ENCODE measurements at regions not wholly inside any gene's neighbourhood (a gene's known extent, or its start where the extent isn't known, plus 50 kb on each side); places are given as distances from the start of the nearest gene placed in this dataset.

DNA sequence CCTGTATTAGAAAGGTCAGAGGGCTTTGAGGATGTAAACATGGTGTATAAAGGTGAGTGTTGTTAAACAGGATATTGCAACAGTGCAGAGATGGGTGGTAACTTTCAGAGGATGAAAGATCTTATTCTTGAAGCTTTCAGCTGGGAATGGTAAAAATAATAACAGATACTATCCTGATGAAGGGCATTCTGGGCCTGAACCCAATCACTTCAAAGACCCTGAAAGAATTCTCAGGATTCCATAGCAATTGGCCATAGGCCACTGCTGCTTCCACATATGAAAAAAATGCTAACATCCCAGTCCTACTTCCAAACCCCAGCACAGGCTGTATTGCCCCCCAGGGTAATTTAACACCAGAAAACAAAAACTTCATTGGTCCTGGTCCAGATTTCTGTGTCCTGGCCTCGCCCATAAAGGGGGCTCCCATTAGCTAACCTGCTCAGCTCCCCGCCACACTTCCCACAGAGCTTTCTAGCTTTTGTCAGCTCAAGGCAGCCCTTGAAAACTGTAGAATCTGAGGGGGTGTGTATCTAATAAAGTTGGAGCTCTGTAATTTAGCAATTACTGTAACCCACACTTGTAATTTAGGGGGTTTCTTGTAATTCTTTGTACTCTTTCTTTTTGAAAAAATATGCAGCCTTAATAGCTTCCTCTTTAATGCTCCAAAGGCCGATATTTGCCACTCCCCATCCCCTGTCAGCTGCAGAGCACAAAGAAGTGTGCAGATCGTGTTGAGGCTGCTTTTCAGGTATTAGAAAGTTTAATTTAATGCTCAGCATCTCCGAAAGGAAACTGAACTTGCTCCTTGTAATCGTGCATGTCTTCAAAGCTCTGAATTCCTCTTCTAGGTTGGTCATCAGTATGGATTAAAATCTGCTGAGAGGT lies 371.5 kb downstream of the SEC14L1 start (continued):
- no peak for TF ChIP-seq NPAS2 (CRISPR knock-in tag; IDR thresholded peaks at IDR 0.05; ENCODE audit: borderline replicate concordance)
- peak; percentile 72; the same call in 1 of the 2 replicates for TF ChIP-seq JUND (CRISPR knock-in tag; IDR thresholded peaks at IDR 0.05)
- TF ChIP-seq ZNF572 (CRISPR knock-in tag; IDR thresholded peaks at IDR 0.05), result no peak
- no peak for TF ChIP-seq PHB2 (IDR thresholded peaks at IDR 0.05; ENCODE audit: partially characterized antibody)
- peak; percentile 58; the same call in 1 of the 2 replicates for TF ChIP-seq GZF1 (CRISPR knock-in tag; IDR thresholded peaks at IDR 0.05)
- no peak; the same call in 1 of the 2 replicates for TF ChIP-seq HOXD1 (CRISPR knock-in tag; IDR thresholded peaks at IDR 0.05)
- TF ChIP-seq ZZZ3 (CRISPR knock-in tag; IDR thresholded peaks at IDR 0.05; ENCODE audit: borderline replicate concordance), result no peak
- TF ChIP-seq, protein P1, sequence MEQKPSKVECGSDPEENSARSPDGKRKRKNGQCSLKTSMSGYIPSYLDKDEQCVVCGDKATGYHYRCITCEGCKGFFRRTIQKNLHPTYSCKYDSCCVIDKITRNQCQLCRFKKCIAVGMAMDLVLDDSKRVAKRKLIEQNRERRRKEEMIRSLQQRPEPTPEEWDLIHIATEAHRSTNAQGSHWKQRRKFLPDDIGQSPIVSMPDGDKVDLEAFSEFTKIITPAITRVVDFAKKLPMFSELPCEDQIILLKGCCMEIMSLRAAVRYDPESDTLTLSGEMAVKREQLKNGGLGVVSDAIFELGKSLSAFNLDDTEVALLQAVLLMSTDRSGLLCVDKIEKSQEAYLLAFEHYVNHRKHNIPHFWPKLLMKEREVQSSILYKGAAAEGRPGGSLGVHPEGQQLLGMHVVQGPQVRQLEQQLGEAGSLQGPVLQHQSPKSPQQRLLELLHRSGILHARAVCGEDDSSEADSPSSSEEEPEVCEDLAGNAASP (CRISPR knock-in tag; IDR thresholded peaks at IDR 0.05; ENCODE audit: borderline replicate concordance), result peak; percentile 93
- peak; percentile 87 for TF ChIP-seq GFI1 (CRISPR knock-in tag; IDR thresholded peaks at IDR 0.05; ENCODE audit: borderline replicate concordance)
- no peak for TF ChIP-seq MAZ (IDR thresholded peaks at IDR 0.05; ENCODE audit: borderline replicate concordance, low read depth, low read length)
- peak; percentile 75; the same call in 1 of the 2 replicates for TF ChIP-seq MAZ (CRISPR knock-in tag; IDR thresholded peaks at IDR 0.05; ENCODE audit: low read depth)
- TF ChIP-seq, protein P2, sequence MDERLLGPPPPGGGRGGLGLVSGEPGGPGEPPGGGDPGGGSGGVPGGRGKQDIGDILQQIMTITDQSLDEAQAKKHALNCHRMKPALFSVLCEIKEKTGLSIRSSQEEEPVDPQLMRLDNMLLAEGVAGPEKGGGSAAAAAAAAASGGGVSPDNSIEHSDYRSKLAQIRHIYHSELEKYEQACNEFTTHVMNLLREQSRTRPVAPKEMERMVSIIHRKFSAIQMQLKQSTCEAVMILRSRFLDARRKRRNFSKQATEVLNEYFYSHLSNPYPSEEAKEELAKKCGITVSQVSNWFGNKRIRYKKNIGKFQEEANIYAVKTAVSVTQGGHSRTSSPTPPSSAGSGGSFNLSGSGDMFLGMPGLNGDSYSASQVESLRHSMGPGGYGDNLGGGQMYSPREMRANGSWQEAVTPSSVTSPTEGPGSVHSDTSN (CRISPR knock-in tag; IDR thresholded peaks at IDR 0.05), result no peak
- TF ChIP-seq, protein P3, sequence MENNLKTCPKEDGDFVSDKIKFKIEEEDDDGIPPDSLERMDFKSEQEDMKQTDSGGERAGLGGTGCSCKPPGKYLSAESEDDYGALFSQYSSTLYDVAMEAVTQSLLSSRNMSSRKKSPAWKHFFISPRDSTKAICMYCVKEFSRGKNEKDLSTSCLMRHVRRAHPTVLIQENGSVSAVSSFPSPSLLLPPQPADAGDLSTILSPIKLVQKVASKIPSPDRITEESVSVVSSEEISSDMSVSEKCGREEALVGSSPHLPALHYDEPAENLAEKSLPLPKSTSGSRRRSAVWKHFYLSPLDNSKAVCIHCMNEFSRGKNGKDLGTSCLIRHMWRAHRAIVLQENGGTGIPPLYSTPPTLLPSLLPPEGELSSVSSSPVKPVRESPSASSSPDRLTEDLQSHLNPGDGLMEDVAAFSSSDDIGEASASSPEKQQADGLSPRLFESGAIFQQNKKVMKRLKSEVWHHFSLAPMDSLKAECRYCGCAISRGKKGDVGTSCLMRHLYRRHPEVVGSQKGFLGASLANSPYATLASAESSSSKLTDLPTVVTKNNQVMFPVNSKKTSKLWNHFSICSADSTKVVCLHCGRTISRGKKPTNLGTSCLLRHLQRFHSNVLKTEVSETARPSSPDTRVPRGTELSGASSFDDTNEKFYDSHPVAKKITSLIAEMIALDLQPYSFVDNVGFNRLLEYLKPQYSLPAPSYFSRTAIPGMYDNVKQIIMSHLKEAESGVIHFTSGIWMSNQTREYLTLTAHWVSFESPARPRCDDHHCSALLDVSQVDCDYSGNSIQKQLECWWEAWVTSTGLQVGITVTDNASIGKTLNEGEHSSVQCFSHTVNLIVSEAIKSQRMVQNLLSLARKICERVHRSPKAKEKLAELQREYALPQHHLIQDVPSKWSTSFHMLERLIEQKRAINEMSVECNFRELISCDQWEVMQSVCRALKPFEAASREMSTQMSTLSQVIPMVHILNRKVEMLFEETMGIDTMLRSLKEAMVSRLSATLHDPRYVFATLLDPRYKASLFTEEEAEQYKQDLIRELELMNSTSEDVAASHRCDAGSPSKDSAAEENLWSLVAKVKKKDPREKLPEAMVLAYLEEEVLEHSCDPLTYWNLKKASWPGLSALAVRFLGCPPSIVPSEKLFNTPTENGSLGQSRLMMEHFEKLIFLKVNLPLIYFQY (CRISPR knock-in tag; IDR thresholded peaks at IDR 0.05; ENCODE audit: borderline replicate concordance), result peak; percentile 85; the same call in 1 of the 2 replicates
- TF ChIP-seq ERF (CRISPR knock-in tag; IDR thresholded peaks at IDR 0.05), result peak; percentile 93
- TF ChIP-seq SMAD9 (CRISPR knock-in tag; IDR thresholded peaks at IDR 0.05), result no peak
- no peak for TF ChIP-seq ARNT (IDR thresholded peaks at IDR 0.05)
- TF ChIP-seq, protein P4, sequence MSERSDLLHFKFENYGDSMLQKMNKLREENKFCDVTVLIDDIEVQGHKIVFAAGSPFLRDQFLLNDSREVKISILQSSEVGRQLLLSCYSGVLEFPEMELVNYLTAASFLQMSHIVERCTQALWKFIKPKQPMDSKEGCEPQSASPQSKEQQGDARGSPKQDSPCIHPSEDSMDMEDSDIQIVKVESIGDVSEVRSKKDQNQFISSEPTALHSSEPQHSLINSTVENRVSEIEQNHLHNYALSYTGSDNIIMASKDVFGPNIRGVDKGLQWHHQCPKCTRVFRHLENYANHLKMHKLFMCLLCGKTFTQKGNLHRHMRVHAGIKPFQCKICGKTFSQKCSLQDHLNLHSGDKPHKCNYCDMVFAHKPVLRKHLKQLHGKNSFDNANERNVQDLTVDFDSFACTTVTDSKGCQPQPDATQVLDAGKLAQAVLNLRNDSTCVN (CRISPR knock-in tag; IDR thresholded peaks at IDR 0.05; ENCODE audit: borderline replicate concordance), result no peak
- TF ChIP-seq ZNF703 (CRISPR knock-in tag; IDR thresholded peaks at IDR 0.05; ENCODE audit: borderline replicate concordance), result no peak
- TF ChIP-seq MAFG (CRISPR knock-in tag; IDR thresholded peaks at IDR 0.05), result no peak
- TF ChIP-seq ZSCAN12 (CRISPR knock-in tag; IDR thresholded peaks at IDR 0.05), result no peak
- no peak for TF ChIP-seq ZKSCAN5 (CRISPR knock-in tag; IDR thresholded peaks at IDR 0.05)

Data from HepG2 (cell line).